ENCODE measurements at regions not wholly inside any gene's neighbourhood (a gene's known extent, or its start where the extent isn't known, plus 50 kb on each side); places are given as distances from the start of the nearest gene placed in this dataset.

- TF ChIP-seq CTCF (IDR thresholded peaks at IDR 0.05; ENCODE audit: low read depth, low read length, missing control alignments) = no peak
- H3K4me3 ChIP-seq (replicated peaks; ENCODE audit: low read depth, low read length) = no peak overlapping the region
- no peak for DNase-seq (ENCODE audit: extremely low read depth, low read depth)
Measured at GRCh38 chr9:108786901-108787689, 68.7 kb downstream of the ACTL7B start.

- DNase-seq (ENCODE audit: extremely low read depth, low read depth) = no peak
- TF ChIP-seq CTCF (IDR thresholded peaks at IDR 0.05; ENCODE audit: low read depth, low read length, missing control alignments) = no peak
- no peak overlapping the region for H3K4me3 ChIP-seq (replicated peaks; ENCODE audit: low read depth, low read length)
Measured at GRCh38 chr9:108786322-108786721, 69.5 kb downstream of the ACTL7B start.

GRCh38 chr9:108784998-108785397 lies 70.8 kb downstream of the ACTL7B start:
- H3K4me3 ChIP-seq (replicated peaks; ENCODE audit: low read depth, low read length) = no peak overlapping the region
- DNase-seq (ENCODE audit: extremely low read depth, low read depth) = no peak
- no peak for TF ChIP-seq CTCF (IDR thresholded peaks at IDR 0.05; ENCODE audit: low read depth, low read length, missing control alignments)

- no peak overlapping the region for H3K4me3 ChIP-seq (replicated peaks; ENCODE audit: low read depth, low read length)
- no peak for DNase-seq (ENCODE audit: extremely low read depth, low read depth)
- TF ChIP-seq CTCF (IDR thresholded peaks at IDR 0.05; ENCODE audit: low read depth, low read length, missing control alignments) = no peak
Measured at GRCh38 chr9:108783731-108784495, 71.9 kb downstream of the ACTL7B start.

GRCh38 chr9:108783326-108783725 lies 72.5 kb downstream of the ACTL7B start:
- DNase-seq (ENCODE audit: extremely low read depth, low read depth) = no peak
- no peak overlapping the region for H3K4me3 ChIP-seq (replicated peaks; ENCODE audit: low read depth, low read length)
- no peak for TF ChIP-seq CTCF (IDR thresholded peaks at IDR 0.05; ENCODE audit: low read depth, low read length, missing control alignments)

GRCh38 chr9:108780942-108781734 lies 74.6 kb downstream of the ACTL7B start:
- no peak for DNase-seq (ENCODE audit: extremely low read depth, low read depth)
- H3K4me3 ChIP-seq (replicated peaks; ENCODE audit: low read depth, low read length) = no peak overlapping the region
- no peak for TF ChIP-seq CTCF (IDR thresholded peaks at IDR 0.05; ENCODE audit: low read depth, low read length, missing control alignments)

Measured in HFF-Myc (cell line).